ENCODE measurements at regions not wholly inside any gene's neighbourhood (a gene's known extent, or its start where the extent isn't known, plus 50 kb on each side); places are given as distances from the start of the nearest gene placed in this dataset.
"Not testable (repeated sequence)": the region's sequence is repeated elsewhere in the genome, so short reads cannot be mapped to it uniquely, and the experiment has no call there.

DNA sequence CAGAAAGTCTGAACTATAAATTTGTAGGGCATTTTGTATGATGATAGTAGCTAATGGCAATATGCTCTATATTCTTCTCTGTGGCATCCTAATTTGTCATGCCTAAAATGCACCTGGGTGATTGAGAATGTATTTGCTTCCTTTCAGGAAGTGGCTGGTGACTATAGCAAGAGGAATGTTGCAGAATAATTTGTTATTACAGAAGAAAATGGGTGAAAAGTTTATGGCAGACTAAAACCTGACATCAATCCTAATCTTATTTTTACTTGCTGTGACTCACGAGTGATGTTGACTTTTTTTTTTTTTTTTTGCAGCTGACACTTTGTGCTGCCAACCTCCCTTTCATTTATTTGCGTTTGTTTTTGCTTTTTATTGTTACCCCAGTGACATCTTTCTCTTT, 141.1 kb downstream of the MSL3 start:
- CTCF ChIA-PET, result interaction anchor here (0.6 kb wide), 1 partner anchor 57 kb away, joined by 3 read pairs; no protein-coding TSS in a partner anchor
- POLR2A ChIA-PET, result no interaction called here
- H3K9me3 Mint-ChIP-seq (ENCODE audit: insufficient read depth), result no peaks in the 10 kb centered on the region
- no peak overlapping the region for H3K4me3 ChIP-seq (ENCODE audit: control extremely low read depth in 1 of 5, extremely low read depth in 1 of 5, insufficient read depth in 1 of 5, low read depth in 2 of 5, low read length in 4 of 5)
- H3K27ac ChIP-seq (ENCODE audit: low read length in 2 of 2), result no peak overlapping the region
- no peak overlapping the region for H3K4me2 ChIP-seq (replicated peaks; ENCODE audit: low read depth, low read length, poor library complexity, severe bottlenecking)
- no peaks in the 10 kb centered on the region for H3K27me3 ChIP-seq (replicated peaks in 1 of 4; ENCODE audit: control extremely low read depth in 1 of 4, control insufficient read depth in 3 of 4, insufficient read depth in 4 of 4, low read length in 3 of 4)
- H3K4me1 ChIP-seq (ENCODE audit: control insufficient read depth in 2 of 2, insufficient read depth in 2 of 2, low read length in 2 of 2), result no peaks in the 10 kb centered on the region
- no CpG with 5 or more reads among the region's 2 CpGs for WGBS (ENCODE audit: insufficient coverage)
- H3K9me3 ChIP-seq (ENCODE audit: control extremely low read depth in 1 of 3, control insufficient read depth in 2 of 3, insufficient read depth in 1 of 3, low read length in 2 of 3), result no peaks in the 10 kb centered on the region
- H3K4me1 Mint-ChIP-seq, result no peaks in the 10 kb centered on the region
- H3K27me3 Mint-ChIP-seq, result peaks cover 6% of the 10 kb centered on the region
- no peaks in the 10 kb centered on the region for H4K20me1 ChIP-seq (ENCODE audit: control insufficient read depth, insufficient read depth, low read length, poor library complexity, severe bottlenecking)
- no peaks in the 10 kb centered on the region for H3K36me3 ChIP-seq (replicated peaks in 1 of 2; ENCODE audit: control extremely low read depth in 1 of 2, control insufficient read depth in 1 of 2, extremely low read depth in 1 of 2, insufficient read depth in 2 of 2, low read length in 1 of 2)
- intact Hi-C loops (cut with micrococcal nuclease), result no loop called here
- H2AFZ ChIP-seq (ENCODE audit: insufficient read depth, low read depth, low read length, poor library complexity, severe bottlenecking), result no peak overlapping the region
- H3K4me3 Mint-ChIP-seq, result no peak overlapping the region
- H3K9ac ChIP-seq (ENCODE audit: low read length), result no peak overlapping the region
- DNase-seq (no peak), ATAC-seq (ENCODE audit: low read depth) (no peak)
- H3K79me2 ChIP-seq (ENCODE audit: control insufficient read depth, insufficient read depth, low read length), result no peaks in the 10 kb centered on the region
- H3K27ac Mint-ChIP-seq, result no peak overlapping the region
- TF ChIP-seq, protein P1, sequence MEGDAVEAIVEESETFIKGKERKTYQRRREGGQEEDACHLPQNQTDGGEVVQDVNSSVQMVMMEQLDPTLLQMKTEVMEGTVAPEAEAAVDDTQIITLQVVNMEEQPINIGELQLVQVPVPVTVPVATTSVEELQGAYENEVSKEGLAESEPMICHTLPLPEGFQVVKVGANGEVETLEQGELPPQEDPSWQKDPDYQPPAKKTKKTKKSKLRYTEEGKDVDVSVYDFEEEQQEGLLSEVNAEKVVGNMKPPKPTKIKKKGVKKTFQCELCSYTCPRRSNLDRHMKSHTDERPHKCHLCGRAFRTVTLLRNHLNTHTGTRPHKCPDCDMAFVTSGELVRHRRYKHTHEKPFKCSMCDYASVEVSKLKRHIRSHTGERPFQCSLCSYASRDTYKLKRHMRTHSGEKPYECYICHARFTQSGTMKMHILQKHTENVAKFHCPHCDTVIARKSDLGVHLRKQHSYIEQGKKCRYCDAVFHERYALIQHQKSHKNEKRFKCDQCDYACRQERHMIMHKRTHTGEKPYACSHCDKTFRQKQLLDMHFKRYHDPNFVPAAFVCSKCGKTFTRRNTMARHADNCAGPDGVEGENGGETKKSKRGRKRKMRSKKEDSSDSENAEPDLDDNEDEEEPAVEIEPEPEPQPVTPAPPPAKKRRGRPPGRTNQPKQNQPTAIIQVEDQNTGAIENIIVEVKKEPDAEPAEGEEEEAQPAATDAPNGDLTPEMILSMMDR (IDR thresholded peaks at IDR 0.05), result no peak
- no peak for TF ChIP-seq EZH2 (IDR thresholded peaks at IDR 0.05; ENCODE audit: borderline replicate concordance, insufficient read depth, low read depth, low read length, poor library complexity, severe bottlenecking)

GRCh38 chrX:11905933-11906332, 147.9 kb downstream of the MSL3 start:
- POLR2A ChIA-PET; H3K4me3 ChIP-seq (ENCODE audit: control extremely low read depth in 1 of 5, extremely low read depth in 1 of 5, insufficient read depth in 1 of 5, low read depth in 2 of 5, low read length in 4 of 5); H3K4me3 Mint-ChIP-seq: not testable (repeated sequence)

More at GRCh38 chrX:11905933-11906332, 147.9 kb downstream of the MSL3 start:
- H3K36me3 ChIP-seq (replicated peaks in 1 of 2; ENCODE audit: control extremely low read depth in 1 of 2, control insufficient read depth in 1 of 2, extremely low read depth in 1 of 2, insufficient read depth in 2 of 2, low read length in 1 of 2); H3K27me3 Mint-ChIP-seq; H3K79me2 ChIP-seq (ENCODE audit: control insufficient read depth, insufficient read depth, low read length); intact Hi-C loops (cut with micrococcal nuclease); H3K4me1 Mint-ChIP-seq; H2AFZ ChIP-seq (ENCODE audit: insufficient read depth, low read depth, low read length, poor library complexity, severe bottlenecking); H3K4me2 ChIP-seq (replicated peaks; ENCODE audit: low read depth, low read length, poor library complexity, severe bottlenecking); ATAC-seq (ENCODE audit: low read depth); H3K9me3 ChIP-seq (ENCODE audit: control extremely low read depth in 1 of 3, control insufficient read depth in 2 of 3, insufficient read depth in 1 of 3, low read length in 2 of 3); H3K27ac Mint-ChIP-seq; H4K20me1 ChIP-seq (ENCODE audit: control insufficient read depth, insufficient read depth, low read length, poor library complexity, severe bottlenecking); DNase-seq; H3K27ac ChIP-seq (ENCODE audit: low read length in 2 of 2); CTCF ChIA-PET; H3K27me3 ChIP-seq (replicated peaks in 1 of 4; ENCODE audit: control extremely low read depth in 1 of 4, control insufficient read depth in 3 of 4, insufficient read depth in 4 of 4, low read length in 3 of 4); H3K4me1 ChIP-seq (ENCODE audit: control insufficient read depth in 2 of 2, insufficient read depth in 2 of 2, low read length in 2 of 2); H3K9ac ChIP-seq (ENCODE audit: low read length); H3K9me3 Mint-ChIP-seq (ENCODE audit: insufficient read depth): not testable (repeated sequence)
- WGBS (ENCODE audit: insufficient coverage), result no CpG with 5 or more reads among the region's 3 CpGs
